Colonic mucosa (tissue), 4 donors: ENCODE measurements at regions not wholly inside any gene's neighbourhood (a gene's known extent, or its start where the extent isn't known, plus 50 kb on each side); places are given as distances from the start of the nearest gene placed in this dataset.

Experiments used
- DNase-seq: peaks from one replicate; pipeline ENCODE4 v3.0.0-alpha.2; 2020
- H3K27ac ChIP-seq: fragments of 200-600 bp; one replicate; pipeline ENCODE4 v1.8.0; 2021
- H3K27me3 ChIP-seq: fragments of 200-600 bp; one replicate; pipeline ENCODE4 v1.8.0; 2021
- H3K36me3 ChIP-seq: fragments of 200-600 bp; one replicate; pipeline ENCODE4 v1.8.0; 2021
- H3K4me1 ChIP-seq: fragments of 200-600 bp; one replicate; pipeline ENCODE4 v1.8.0; 2021; ENCODE audit warnings: mild to moderate bottlenecking
- H3K4me3 ChIP-seq: fragments of 200-600 bp; one replicate; pipeline ENCODE4 v1.8.0; 2021
- H3K9ac ChIP-seq, 2 donors: one replicate each; pipeline ENCODE4 v1.7.0; 2013; ENCODE audit warnings: control low read depth in 2 of 2, low read depth in 2 of 2, low read length in 2 of 2
- H3K9me3 ChIP-seq: fragments of 200-600 bp; one replicate; pipeline ENCODE4 v1.8.0; 2021
- intact Hi-C: fragments of 100-400 bp; cut with DNase I; formaldehyde crosslinking; loops from one replicate; pipeline ENCODE4 v1.14.1; 2022
- TF ChIP-seq, protein P1 (sequence below): fragments of 200-600 bp; IDR thresholded peaks from one replicate; pipeline ENCODE4 v1.8.0; 2022; ENCODE audit warnings: antibody characterized with exemption, mild to moderate bottlenecking
- donor health status: healthy.
- donor health status: DM: no; HTN: no; CAD: no.
- donor health status: DM: no; HTN: no; CAD: no.

GRCh38 chr4:29046781-29047180, 1673.4 kb upstream of the PCDH7 start:
- intact Hi-C loops = no loop called here
- TF ChIP-seq, protein P1, sequence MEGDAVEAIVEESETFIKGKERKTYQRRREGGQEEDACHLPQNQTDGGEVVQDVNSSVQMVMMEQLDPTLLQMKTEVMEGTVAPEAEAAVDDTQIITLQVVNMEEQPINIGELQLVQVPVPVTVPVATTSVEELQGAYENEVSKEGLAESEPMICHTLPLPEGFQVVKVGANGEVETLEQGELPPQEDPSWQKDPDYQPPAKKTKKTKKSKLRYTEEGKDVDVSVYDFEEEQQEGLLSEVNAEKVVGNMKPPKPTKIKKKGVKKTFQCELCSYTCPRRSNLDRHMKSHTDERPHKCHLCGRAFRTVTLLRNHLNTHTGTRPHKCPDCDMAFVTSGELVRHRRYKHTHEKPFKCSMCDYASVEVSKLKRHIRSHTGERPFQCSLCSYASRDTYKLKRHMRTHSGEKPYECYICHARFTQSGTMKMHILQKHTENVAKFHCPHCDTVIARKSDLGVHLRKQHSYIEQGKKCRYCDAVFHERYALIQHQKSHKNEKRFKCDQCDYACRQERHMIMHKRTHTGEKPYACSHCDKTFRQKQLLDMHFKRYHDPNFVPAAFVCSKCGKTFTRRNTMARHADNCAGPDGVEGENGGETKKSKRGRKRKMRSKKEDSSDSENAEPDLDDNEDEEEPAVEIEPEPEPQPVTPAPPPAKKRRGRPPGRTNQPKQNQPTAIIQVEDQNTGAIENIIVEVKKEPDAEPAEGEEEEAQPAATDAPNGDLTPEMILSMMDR = no peak
- no peak overlapping the region for H3K4me3 ChIP-seq
- no peak overlapping the region for H3K27ac ChIP-seq
- no peak for DNase-seq
- no peaks in the 10 kb centered on the region for H3K36me3 ChIP-seq
- no peaks in the 10 kb centered on the region for H3K4me1 ChIP-seq
- H3K27me3 ChIP-seq = no peaks in the 10 kb centered on the region
- H3K9ac ChIP-seq = no peak overlapping the region
- no peaks in the 10 kb centered on the region for H3K9me3 ChIP-seq

DNA sequence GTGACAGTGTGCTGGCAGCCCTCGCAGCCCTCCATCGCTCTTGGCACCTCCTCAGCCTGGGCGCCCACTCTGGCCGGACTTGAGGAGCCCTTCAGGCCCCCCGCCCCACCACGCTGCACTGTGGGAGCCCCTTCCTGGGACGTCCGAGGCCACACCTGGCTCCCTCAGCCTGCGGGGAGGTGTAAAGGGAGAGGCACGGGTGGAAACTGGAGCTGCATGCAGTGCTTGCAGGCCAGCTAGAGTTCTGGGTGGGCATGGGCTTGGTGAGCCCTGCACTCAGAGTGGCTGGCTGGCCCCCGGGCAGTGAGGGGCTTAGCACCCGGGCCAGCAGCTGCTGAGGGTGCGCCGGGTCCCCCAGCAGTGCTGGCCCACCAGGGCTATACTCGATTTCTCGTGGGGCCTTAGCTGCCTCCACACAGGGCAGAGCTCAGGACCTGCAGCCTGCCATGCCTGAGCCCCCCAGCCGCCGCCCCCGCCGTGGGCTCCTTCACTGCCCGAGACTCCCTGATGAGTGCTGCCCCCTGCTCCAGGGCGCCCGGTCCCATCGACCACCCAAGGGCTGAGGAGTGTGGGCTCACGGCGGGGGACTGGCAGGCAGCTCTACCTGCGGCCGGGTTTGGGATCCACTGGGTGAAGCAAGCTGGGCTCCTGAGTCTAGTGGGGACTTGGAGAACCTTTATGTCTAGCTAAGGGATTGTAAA, 1672.7 kb upstream of the PCDH7 start:
- intact Hi-C loops = no loop called here
- Histone ChIP-seq H3K36me3 (no peaks in the 10 kb centered on the region), H3K4me1 (no peaks in the 10 kb centered on the region), H3K9ac (no peak overlapping the region), H3K27ac (no peak overlapping the region), H3K4me3 (no peak overlapping the region), H3K27me3 (no peaks in the 10 kb centered on the region), H3K9me3 (no peaks in the 10 kb centered on the region)
- TF ChIP-seq, protein P1 = no peak
- no peak for DNase-seq

GRCh38 chr4:29051381-29051965, 1668.7 kb upstream of the PCDH7 start:
- no peak overlapping the region for H3K27ac ChIP-seq
- no peak for DNase-seq
- H3K36me3 ChIP-seq = no peaks in the 10 kb centered on the region
- no peaks in the 10 kb centered on the region for H3K4me1 ChIP-seq
- no peak overlapping the region for H3K9ac ChIP-seq
- H3K9me3 ChIP-seq = no peaks in the 10 kb centered on the region
- intact Hi-C loops = no loop called here
- no peak overlapping the region for H3K4me3 ChIP-seq
- TF ChIP-seq, protein P1 = no peak
- no peaks in the 10 kb centered on the region for H3K27me3 ChIP-seq

DNA sequence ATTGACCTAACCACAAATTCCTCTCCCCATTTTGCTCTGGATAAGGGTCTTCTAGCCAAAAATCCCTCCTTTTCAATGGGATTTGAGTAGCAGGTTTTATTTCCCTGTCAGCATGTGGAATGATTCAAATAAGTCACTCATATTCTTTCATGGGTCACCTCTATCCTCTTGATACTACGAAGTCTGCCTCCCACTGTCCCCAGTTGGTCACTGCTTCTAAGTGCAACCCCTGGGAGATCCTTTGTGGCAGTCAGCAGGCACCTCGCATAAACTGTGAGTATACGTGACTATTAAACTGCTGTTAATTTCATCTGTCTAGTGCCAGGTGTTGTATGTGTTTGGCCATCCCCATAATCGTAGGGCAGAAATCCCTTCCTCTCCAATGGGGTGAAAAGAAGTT, 1667.9 kb upstream of the PCDH7 start:
- no peak for DNase-seq
- no peak overlapping the region for H3K27ac ChIP-seq
- H3K36me3 ChIP-seq = no peaks in the 10 kb centered on the region
- H3K4me1 ChIP-seq = no peaks in the 10 kb centered on the region
- TF ChIP-seq, protein P1 = no peak
- no peaks in the 10 kb centered on the region for H3K9me3 ChIP-seq
- H3K4me3 ChIP-seq = no peak overlapping the region
- intact Hi-C loops = no loop called here
- no peaks in the 10 kb centered on the region for H3K27me3 ChIP-seq
- no peak overlapping the region for H3K9ac ChIP-seq

DNA sequence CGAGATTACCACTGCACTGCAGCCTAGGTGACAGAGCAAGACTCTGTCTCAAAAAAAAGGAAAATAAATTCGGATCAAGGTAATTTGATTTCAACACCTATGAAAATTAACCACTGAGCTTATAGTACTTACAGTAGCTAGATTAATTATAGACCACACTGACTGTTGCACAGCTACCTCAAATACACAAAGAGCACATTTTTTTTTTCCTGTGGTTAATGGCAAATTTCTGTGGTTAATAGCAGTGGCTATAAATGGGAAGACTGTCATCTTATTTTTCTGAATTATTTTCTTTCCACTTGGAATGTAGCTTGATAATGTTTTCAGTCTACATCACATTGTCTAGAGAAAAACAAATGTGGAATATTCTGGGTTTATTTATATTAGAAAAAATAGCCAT, 1661.6 kb upstream of the PCDH7 start:
- H3K9ac ChIP-seq = no peak overlapping the region
- H3K9me3 ChIP-seq = no peaks in the 10 kb centered on the region
- H3K27me3 ChIP-seq = no peaks in the 10 kb centered on the region
- TF ChIP-seq, protein P1 = no peak
- intact Hi-C loops = no loop called here
- no peak for DNase-seq
- H3K4me3 ChIP-seq = no peak overlapping the region
- H3K4me1 ChIP-seq = no peaks in the 10 kb centered on the region
- H3K27ac ChIP-seq = no peak overlapping the region
- no peaks in the 10 kb centered on the region for H3K36me3 ChIP-seq
